ENCODE measurements at regions not wholly inside any gene's neighbourhood (a gene's known extent, or its start where the extent isn't known, plus 50 kb on each side); places are given as distances from the start of the nearest gene placed in this dataset.

GRCh38 chr6:103820148-103820547 is 1039.6 kb downstream of the HACE1 start:
- Histone ChIP-seq H3K9me3 (ENCODE audit: insufficient read depth in 2 of 2, low read depth in 1 of 2, low read length in 1 of 2) (no peaks in the 10 kb centered on the region), H3K18ac (ENCODE audit: extremely low read depth, low read length) (no peak overlapping the region), H2BK5ac (ENCODE audit: low read depth, low read length) (no peak overlapping the region; the same call in 1 of the 2 replicates), H2BK15ac (ENCODE audit: low read length) (no peak overlapping the region), H3K9ac (replicated peaks in 1 of 4; ENCODE audit: extremely low read depth in 1 of 4, low read depth in 3 of 4, low read length in 3 of 4) (no peak overlapping the region), H2BK20ac (ENCODE audit: low read length) (no peak overlapping the region), H3K79me2 (ENCODE audit: control insufficient read depth in 1 of 2, insufficient read depth in 2 of 2, low read length in 2 of 2) (no peaks in the 10 kb centered on the region), H3K23me2 (ENCODE audit: low read depth, low read length) (no peaks in the 10 kb centered on the region), H2BK12ac (ENCODE audit: low read depth, low read length) (no peak overlapping the region), H3K23ac (ENCODE audit: insufficient read length) (no peak overlapping the region), H4K20me1 (replicated peaks in 1 of 2; ENCODE audit: control insufficient read depth in 1 of 2, insufficient read depth in 2 of 2, low read length in 2 of 2) (no peaks in the 10 kb centered on the region), H2AK5ac (ENCODE audit: low read depth, low read length) (no peak overlapping the region), H3K4me3 (ENCODE audit: extremely low read depth in 1 of 4, insufficient read depth in 2 of 4, low read depth in 3 of 4, low read length in 4 of 4) (no peak overlapping the region), H3K4me2 (ENCODE audit: insufficient read depth in 1 of 2, low read depth in 2 of 2, low read length in 2 of 2) (no peak overlapping the region), H3K14ac (ENCODE audit: insufficient read length) (no peak overlapping the region), H3K4me1 (replicated peaks in 1 of 4; ENCODE audit: control insufficient read depth in 3 of 4, insufficient read depth in 4 of 4, low read length in 3 of 4) (no peaks in the 10 kb centered on the region), H4K91ac (replicated peaks; ENCODE audit: insufficient read length, low read length) (no peak overlapping the region), H4K5ac (ENCODE audit: insufficient read length, low read depth, low read length) (no peak overlapping the region), H3K27ac (ENCODE audit: low read depth, low read length) (no peak overlapping the region), H3K56ac (replicated peaks; ENCODE audit: insufficient read length, low read depth, low read length) (no peak overlapping the region), H2BK120ac (replicated peaks; ENCODE audit: low read depth, low read length) (no peak overlapping the region), H3K27me3 (replicated peaks in 1 of 4; ENCODE audit: control insufficient read depth in 3 of 4, extremely low read depth in 1 of 4, insufficient read depth in 3 of 4, low read length in 3 of 4) (no peaks in the 10 kb centered on the region), H3K36me3 (ENCODE audit: control insufficient read depth in 2 of 4, insufficient read depth in 4 of 4, low read length in 3 of 4) (no peaks in the 10 kb centered on the region), H3K79me1 (ENCODE audit: low read depth, low read length) (no peaks in the 10 kb centered on the region), H4K8ac (ENCODE audit: extremely low read depth, insufficient read depth, low read length) (no peak overlapping the region), H3K4ac (replicated peaks; ENCODE audit: insufficient read length, low read depth, low read length) (no peak overlapping the region), H2AFZ (ENCODE audit: low read length) (peak overlapping the region; percentile 32; the same call in 1 of the 2 replicates)
- ChIA-PET POLR2A (ENCODE audit: partially characterized antibody) (no interaction called here), CTCF (ENCODE audit: partially characterized antibody) (no interaction called here)
- DNase-seq (ENCODE audit: low read depth in 1 of 2, low spot score in 2 of 2) (no peak), FAIRE-seq (no peak)
- WGBS, 2 experiments (ENCODE audit: extremely low coverage in 1 of 2, insufficient coverage in 1 of 2, insufficient read length in 1 of 2, insufficient replicate concordance in 2 of 2, low coverage in 1 of 2, low lambda C conversion rate in 2 of 2, missing lambda C conversion rate in 1 of 2): 53% methylated on average over 3 of the region's 3 CpGs; no CpG with 5 or more reads in 1 of the 2 experiments
- TF ChIP-seq CHD7 (IDR thresholded peaks at IDR 0.05; ENCODE audit: insufficient replicate concordance, low read length): no peak

Measured in H1 (cell line).